GM20000 (cell line): ENCODE measurements at regions not wholly inside any gene's neighbourhood (a gene's known extent, or its start where the extent isn't known, plus 50 kb on each side); places are given as distances from the start of the nearest gene placed in this dataset.
A peak's percentile ranks its signal among the peaks of the same experiment; 100 is the strongest.

ENCODE experiments used
- DNase-seq: peaks from one replicate; pipeline ENCODE4 v3.0.0; 2012; ENCODE audit warnings: low spot score
- CTCF ChIP-seq: IDR thresholded peaks from 2 replicates; pipeline ENCODE4 v1.5.1; 2012; ENCODE audit warnings: mild to moderate bottlenecking, control low read depth; ENCODE audit errors: extremely low read depth, missing control alignments

GRCh38 chr3:187802928-187803259, 57.6 kb upstream of the BCL6 start:
- DNase-seq: peak; percentile 63
- no peak for TF ChIP-seq CTCF

GRCh38 chr3:187804120-187804744, 59.0 kb upstream of the BCL6 start:
- DNase-seq: no peak
- no peak for TF ChIP-seq CTCF

GRCh38 chr3:187804745-187805121, 59.5 kb upstream of the BCL6 start:
- no peak for TF ChIP-seq CTCF
- DNase-seq: no peak

GRCh38 chr3:187805774-187806173, 60.5 kb upstream of the BCL6 start:
- no peak for DNase-seq
- TF ChIP-seq CTCF: no peak

GRCh38 chr3:187807086-187807862, 62.0 kb upstream of the BCL6 start:
- no peak for TF ChIP-seq CTCF
- no peak for DNase-seq

- no peak for TF ChIP-seq CTCF
- DNase-seq: no peak
Observed at GRCh38 chr3:187808527-187808895, 63.2 kb upstream of the BCL6 start.

- no peak for TF ChIP-seq CTCF
- DNase-seq: no peak
Observed at GRCh38 chr3:187809612-187809991, 64.3 kb upstream of the BCL6 start.
